ENCODE measurements at regions not wholly inside any gene's neighbourhood (a gene's known extent, or its start where the extent isn't known, plus 50 kb on each side); places are given as distances from the start of the nearest gene placed in this dataset.

- no peak for DNase-seq
These were observed 458.9 kb upstream of the C9orf72 start for GRCh38 chr9:28032268-28032590.

- DNase-seq: no peak
These were observed 461.0 kb upstream of the C9orf72 start for GRCh38 chr9:28034242-28034641.

DNA sequence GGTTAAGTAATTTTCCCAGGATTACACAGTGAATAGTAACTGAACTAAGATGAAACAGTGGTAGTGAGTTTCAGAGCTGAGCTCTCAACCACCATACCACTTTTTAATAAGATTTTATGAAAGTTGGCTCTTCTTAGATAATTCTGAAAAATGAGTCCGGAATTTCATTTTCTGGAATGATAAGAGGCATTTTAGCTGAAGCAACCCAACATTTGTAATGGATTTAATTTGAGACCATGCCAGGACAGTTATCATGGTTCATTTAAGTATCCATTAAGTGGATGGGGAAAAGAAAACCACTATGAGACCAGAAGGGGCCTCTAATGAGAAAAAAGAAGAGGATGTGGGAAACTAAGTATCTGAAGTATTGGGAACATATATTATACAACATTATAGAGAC is 464.7 kb upstream of the C9orf72 start:
- no peak for DNase-seq

- DNase-seq: no peak
These were observed 471.8 kb upstream of the C9orf72 start for GRCh38 chr9:28045051-28045450.

DNA sequence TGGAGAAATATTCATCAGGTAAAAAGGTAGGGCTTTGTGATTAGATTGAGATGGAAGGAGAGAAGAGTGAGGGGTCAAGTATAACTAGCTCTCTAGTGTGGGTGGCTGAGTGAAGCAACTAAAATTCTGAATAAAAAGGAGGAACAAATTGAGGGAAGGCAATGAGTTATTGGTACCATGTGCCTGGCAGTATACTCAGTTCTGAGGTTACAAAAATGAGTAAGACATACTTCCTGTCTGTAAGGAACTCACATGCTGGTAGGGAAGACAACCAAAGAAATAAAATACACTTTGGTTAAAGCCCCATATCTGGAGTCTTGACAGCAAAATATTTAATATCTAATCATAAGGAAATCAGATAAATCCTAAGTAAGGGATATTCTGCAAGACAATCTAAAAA is 476.8 kb upstream of the C9orf72 start:
- DNase-seq: no peak

DNA sequence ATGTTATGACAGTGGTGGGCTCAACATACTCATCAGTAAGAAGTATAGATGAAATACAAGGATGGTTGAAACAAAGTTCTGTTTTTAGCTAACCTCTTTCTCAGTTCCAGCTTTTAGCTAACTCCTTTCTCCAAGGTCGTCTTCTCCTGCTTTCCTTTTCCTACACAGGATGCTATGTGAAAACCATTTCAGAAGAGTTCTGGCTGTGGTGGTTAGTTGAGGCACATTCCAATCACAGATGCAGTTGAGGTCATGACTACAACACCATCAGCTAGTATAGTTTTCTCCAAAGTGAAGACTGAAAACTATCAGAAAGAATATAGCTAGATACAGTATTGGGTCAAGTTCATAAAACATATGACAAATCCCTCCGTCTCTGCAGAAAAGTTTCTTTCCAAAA is 477.7 kb upstream of the C9orf72 start:
- no peak for DNase-seq

- no peak for DNase-seq
These were observed 478.6 kb upstream of the C9orf72 start for GRCh38 chr9:28051559-28052503.

- DNase-seq: no peak
These were observed 480.0 kb upstream of the C9orf72 start for GRCh38 chr9:28053096-28053777.

GRCh38 chr9:28056006-28056405 is 482.7 kb upstream of the C9orf72 start:
- no peak for DNase-seq

- no peak for DNase-seq
These were observed 483.2 kb upstream of the C9orf72 start for GRCh38 chr9:28056466-28056865.

DNA sequence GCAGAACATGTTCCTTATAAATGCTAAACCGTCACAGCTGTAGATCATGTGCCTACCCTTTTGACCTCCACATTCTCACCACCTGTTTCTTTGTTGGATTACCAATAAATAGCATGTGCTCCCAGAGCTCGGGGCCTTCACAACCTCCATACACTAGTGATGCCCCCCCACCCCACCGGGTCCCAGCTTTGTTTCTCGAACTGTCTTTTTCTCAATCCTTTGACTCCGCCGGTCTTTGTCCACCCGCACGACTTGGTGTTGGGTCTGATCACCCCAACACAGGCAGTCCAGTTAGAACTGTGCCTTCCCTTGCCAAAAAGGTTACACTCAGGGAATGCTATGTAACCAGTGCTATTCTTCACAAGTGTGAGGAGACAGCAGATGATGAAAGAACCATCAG is 485.9 kb upstream of the C9orf72 start:
- DNase-seq: no peak

GRCh38 chr9:28064241-28064815 is 491.0 kb upstream of the C9orf72 start:
- no peak for DNase-seq

- DNase-seq: no peak
These were observed 500.0 kb upstream of the C9orf72 start for GRCh38 chr9:28073270-28073669.

DNA sequence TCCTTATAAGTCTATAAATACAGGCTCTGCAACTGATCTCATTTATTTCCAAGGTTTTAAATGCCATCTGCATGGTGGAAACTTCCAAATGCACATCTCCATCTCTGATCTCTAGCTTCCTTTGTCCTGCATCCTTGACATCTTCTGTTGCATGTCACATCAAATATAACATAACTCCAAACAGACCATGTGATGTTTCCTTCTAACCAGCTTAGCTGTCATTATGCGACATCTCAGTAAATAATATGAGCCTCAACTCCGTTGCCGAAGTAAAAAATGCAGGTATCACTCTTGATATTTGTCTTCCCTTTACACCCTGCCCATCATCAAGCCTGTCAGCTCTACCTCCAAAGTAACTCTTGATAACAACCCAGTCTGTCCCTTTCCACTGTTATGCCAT is 506.4 kb upstream of the C9orf72 start:
- DNase-seq: no peak

- no peak for DNase-seq
These were observed 509.4 kb upstream of the C9orf72 start for GRCh38 chr9:28082671-28083070.

- DNase-seq: no peak
These were observed 513.6 kb upstream of the C9orf72 start for GRCh38 chr9:28086881-28087280.

GRCh38 chr9:28092981-28093936 is 520.0 kb upstream of the C9orf72 start:
- DNase-seq: no peak

DNA sequence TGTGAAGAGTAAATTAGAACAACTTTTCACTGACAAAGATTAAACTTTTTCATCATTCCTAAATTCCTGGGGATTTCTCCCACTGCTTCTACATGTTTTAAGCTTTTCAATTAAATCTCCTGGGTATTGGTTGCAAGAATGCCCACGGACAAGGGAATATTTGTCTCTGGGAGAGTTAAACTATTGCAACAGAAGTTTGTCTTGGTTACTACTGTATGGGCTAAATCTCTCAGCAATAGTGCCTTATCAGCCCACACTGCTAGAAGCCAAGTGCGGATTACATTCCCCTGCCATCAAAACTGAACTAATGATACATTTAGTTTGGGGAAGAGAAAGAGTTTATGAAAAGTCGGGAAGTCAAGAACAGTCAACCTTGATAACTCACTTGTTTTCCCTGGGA is 528.2 kb upstream of the C9orf72 start:
- DNase-seq: no peak

- no peak for DNase-seq
These were observed 531.7 kb upstream of the C9orf72 start for GRCh38 chr9:28105001-28105400.

GRCh38 chr9:28120184-28120583 is 546.9 kb upstream of the C9orf72 start:
- DNase-seq: no peak

DNA sequence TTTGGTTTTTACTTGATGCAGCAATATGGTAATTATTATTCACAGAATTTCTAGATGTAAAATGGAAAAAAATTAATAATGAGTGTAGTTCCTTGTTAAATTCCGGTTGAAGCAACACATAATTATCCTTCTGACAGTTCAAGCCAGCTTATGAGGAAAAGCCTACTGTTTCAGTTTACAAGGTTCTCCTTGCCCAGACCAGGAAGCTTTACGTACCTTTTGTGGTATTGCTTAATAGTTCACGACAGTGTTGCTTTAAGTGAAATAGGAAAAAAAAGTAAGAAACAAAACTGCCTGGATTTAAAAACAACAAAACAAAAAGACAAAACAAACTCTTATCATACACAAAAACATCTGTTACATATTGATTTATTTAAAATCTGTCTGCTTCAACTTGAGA is 547.3 kb upstream of the C9orf72 start:
- no peak for DNase-seq

- DNase-seq: no peak
These were observed 548.1 kb upstream of the C9orf72 start for GRCh38 chr9:28121366-28121765.

- no peak for DNase-seq
These were observed 551.6 kb upstream of the C9orf72 start for GRCh38 chr9:28124917-28125316.
